Natural killer cell treated with Interleukin-12 subunit alpha and Interleukin-12 subunit beta and Interleukin-15 and Interleukin-18, amount 100 ng/mL, for 72 hours (primary cell): ENCODE measurements at regions not wholly inside any gene's neighbourhood (a gene's known extent, or its start where the extent isn't known, plus 50 kb on each side); places are given as distances from the start of the nearest gene placed in this dataset.
A peak's percentile ranks its signal among the peaks of the same experiment; 100 is the strongest.
"Not testable (repeated sequence)": the region's sequence is repeated elsewhere in the genome, so short reads cannot be mapped to it uniquely, and the experiment has no call there.

ENCODE experiments used
- ATAC-seq, 2 donors: fragments of 150-1000 bp; cut with Tn5 transposase in 1 of 2; sonication (Bioruptor Pico), chemical (Tn5 transposase) in 1 of 2; 2 replicates each; pipeline ENCODE4 v1.10.0; 2021
- DNase-seq: peaks from one replicate; pipeline ENCODE4 v3.0.0; 2022; ENCODE audit warnings: low spot score
- H3K27ac Mint-ChIP-seq, 2 donors: 1 replicate in 1 of 2; 2 replicates in 1 of 2; pipeline ENCODE4 v1.8.0; 2022; ENCODE audit warnings: mixed read lengths in 2 of 2, mild to moderate bottlenecking in 1 of 2, moderate library complexity in 1 of 2
- H3K27me3 Mint-ChIP-seq, 2 donors: 1 replicate in 1 of 2; 2 replicates in 1 of 2; pipeline ENCODE4 v1.8.0; 2022; ENCODE audit warnings: mixed read lengths in 2 of 2
- H3K36me3 Mint-ChIP-seq: one replicate; pipeline ENCODE4 v1.8.0; 2022; ENCODE audit warnings: mixed read lengths
- H3K4me1 Mint-ChIP-seq, 2 donors: 1 replicate in 1 of 2; 2 replicates in 1 of 2; pipeline ENCODE4 v1.8.0; 2022; ENCODE audit warnings: low read depth in 2 of 2, mixed read lengths in 2 of 2, mild to moderate bottlenecking in 1 of 2
- H3K4me3 Mint-ChIP-seq: one replicate; pipeline ENCODE4 v1.8.0; 2022; ENCODE audit warnings: mixed read lengths
- H3K9me3 Mint-ChIP-seq: 2 replicates; pipeline ENCODE4 v1.8.0; 2022; ENCODE audit warnings: mixed read lengths

DNA sequence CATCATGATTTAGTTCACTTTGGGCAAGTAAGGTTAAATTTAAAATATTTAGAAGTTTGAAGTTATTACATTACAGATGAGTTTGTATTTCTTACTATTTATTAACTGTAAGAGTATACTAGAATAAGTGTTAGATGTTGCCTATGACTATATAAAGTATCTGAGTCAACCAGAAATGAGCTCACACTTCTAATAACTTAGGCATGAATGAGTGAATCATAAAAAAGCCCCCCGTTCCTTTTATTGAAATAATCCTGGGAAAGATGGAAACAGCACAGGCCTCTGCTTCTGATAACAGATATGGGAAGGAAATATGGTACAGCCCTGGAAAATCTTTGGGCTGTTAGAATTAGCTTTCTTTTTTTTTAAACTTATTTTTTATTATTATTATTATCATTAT, 66.6 kb upstream of the TGFBR2 start:
- no peak overlapping the region for H3K27ac Mint-ChIP-seq
- DNase-seq (no peak), ATAC-seq (no peak)
- no peaks in the 10 kb centered on the region for H3K36me3 Mint-ChIP-seq
- no peak overlapping the region for H3K4me3 Mint-ChIP-seq
- no peaks in the 10 kb centered on the region for H3K4me1 Mint-ChIP-seq
- no peaks in the 10 kb centered on the region for H3K9me3 Mint-ChIP-seq
- no peaks in the 10 kb centered on the region for H3K27me3 Mint-ChIP-seq

DNA sequence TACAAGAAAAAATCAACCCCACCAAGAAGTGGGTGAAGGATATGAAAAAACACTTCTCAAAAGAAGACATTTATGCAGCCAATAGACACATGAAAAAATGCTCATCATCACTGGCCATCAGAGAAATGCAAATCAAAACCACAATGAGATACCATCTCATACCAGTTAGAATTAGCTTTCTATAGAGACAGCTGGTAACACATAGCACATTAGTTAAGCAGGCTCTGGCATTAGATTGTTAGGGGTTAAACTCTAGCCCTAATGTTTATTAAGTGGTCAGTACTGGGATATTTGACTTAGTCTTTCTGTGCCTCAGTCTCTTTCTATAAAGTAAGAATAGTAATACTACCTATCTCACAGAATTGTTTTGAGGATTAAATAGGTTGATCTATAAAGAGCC, 65.2 kb upstream of the TGFBR2 start:
- not testable (repeated sequence) for H3K9me3 Mint-ChIP-seq, H3K4me3 Mint-ChIP-seq, H3K27ac Mint-ChIP-seq, H3K36me3 Mint-ChIP-seq, H3K4me1 Mint-ChIP-seq, H3K27me3 Mint-ChIP-seq, ATAC-seq, DNase-seq

DNA sequence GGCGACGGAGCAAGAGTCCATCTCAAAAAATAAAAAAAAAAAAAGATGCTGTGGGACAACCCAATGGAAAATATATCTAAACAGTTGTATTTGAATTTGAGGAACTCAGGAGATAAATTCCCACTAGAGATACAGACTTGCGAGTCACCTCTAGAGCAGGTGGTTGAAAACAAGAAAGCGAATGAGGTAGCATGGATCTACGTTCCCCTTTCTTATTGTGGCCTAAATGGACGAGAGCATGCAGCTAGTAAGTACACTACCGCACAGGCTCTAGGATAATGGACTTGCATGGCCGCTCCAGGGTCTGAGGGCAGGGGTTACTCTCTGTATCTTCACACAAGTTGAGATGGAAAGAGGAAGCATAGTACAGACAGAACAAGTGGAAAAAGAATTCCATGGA, 63.5 kb upstream of the TGFBR2 start:
- Mint-ChIP-seq H3K27ac (no peak overlapping the region), H3K36me3 (no peaks in the 10 kb centered on the region), H3K4me1 (peaks cover 0 to 2% of the 10 kb centered on the region in 2 donors), H3K4me3 (no peak overlapping the region), H3K9me3 (no peaks in the 10 kb centered on the region), H3K27me3 (no peaks in the 10 kb centered on the region)
- ATAC-seq: no peak
- no peak for DNase-seq

GRCh38 chr3:30544812-30545211, 61.6 kb upstream of the TGFBR2 start:
- H3K36me3 Mint-ChIP-seq: no peaks in the 10 kb centered on the region
- H3K27me3 Mint-ChIP-seq: no peaks in the 10 kb centered on the region
- no peak overlapping the region for H3K27ac Mint-ChIP-seq
- DNase-seq (no peak), ATAC-seq (no peak)
- H3K4me1 Mint-ChIP-seq: peaks cover 0 to 2% of the 10 kb centered on the region in 2 donors
- H3K9me3 Mint-ChIP-seq: no peaks in the 10 kb centered on the region
- H3K4me3 Mint-ChIP-seq: no peak overlapping the region

DNA sequence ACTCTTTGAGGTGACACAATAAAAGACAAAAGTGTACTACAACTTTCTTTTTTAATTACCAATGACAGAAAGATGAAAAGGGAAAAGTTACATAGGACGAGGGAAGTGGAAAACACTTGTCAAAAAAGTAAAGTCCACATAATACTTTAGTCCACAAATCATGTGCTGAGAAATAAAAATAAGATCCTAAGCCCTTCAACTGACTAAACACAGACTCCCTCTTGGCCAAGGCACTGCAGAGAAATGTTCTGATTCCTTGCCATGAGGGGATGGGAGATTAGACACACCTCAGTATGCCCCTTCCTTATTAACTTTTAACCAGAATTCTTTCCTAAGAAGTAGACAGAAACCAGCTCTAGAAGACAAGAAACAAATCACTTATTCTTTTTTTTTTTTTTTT, 59.5 kb upstream of the TGFBR2 start:
- no peak for DNase-seq

GRCh38 chr3:30547716-30548115, 58.7 kb upstream of the TGFBR2 start:
- Mint-ChIP-seq H3K9me3 (no peaks in the 10 kb centered on the region), H3K27me3 (no peaks in the 10 kb centered on the region), H3K27ac (no peak overlapping the region), H3K36me3 (no peaks in the 10 kb centered on the region), H3K4me1 (peaks cover 0 to 2% of the 10 kb centered on the region in 2 donors), H3K4me3 (no peak overlapping the region)
- no peak for DNase-seq
- ATAC-seq: no peak

More for the DNA sequence above, 59.5 kb upstream of the TGFBR2 start:
- Mint-ChIP-seq H3K27ac (no peak overlapping the region), H3K36me3 (no peaks in the 10 kb centered on the region), H3K9me3 (no peaks in the 10 kb centered on the region), H3K27me3 (no peaks in the 10 kb centered on the region), H3K4me1 (peaks cover 0 to 2% of the 10 kb centered on the region in 2 donors), H3K4me3 (no peak overlapping the region)
- ATAC-seq: no peak

- ATAC-seq: peak; percentile 79 to 82
- peaks cover 0 to 2% of the 10 kb centered on the region in 2 donors for H3K4me1 Mint-ChIP-seq
- H3K27me3 Mint-ChIP-seq: no peaks in the 10 kb centered on the region
- no peak overlapping the region for H3K27ac Mint-ChIP-seq
- DNase-seq: no peak
- H3K36me3 Mint-ChIP-seq: no peaks in the 10 kb centered on the region
- no peaks in the 10 kb centered on the region for H3K9me3 Mint-ChIP-seq
- no peak overlapping the region for H3K4me3 Mint-ChIP-seq
Observed at GRCh38 chr3:30548600-30548999, 57.8 kb upstream of the TGFBR2 start.

DNA sequence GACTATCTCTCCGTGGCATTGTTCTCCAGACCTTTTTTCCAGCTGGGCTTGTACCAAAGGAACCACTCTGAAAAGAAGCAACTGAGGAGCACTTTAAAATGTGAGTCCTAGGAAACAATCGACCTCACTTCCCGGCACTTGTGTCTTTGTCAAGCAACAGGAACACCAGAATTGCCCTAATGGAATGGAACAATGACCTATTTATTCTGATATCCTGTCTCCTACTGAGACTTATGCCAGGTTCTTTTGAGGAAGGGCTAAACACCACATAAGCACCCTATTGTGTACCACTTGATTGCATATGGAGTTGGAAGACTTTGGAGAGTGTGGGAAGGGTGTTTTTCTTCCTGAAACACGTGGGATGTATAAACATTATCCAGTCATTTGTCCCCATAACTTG, 56.8 kb upstream of the TGFBR2 start:
- Mint-ChIP-seq H3K9me3 (no peaks in the 10 kb centered on the region), H3K36me3 (no peaks in the 10 kb centered on the region), H3K27ac (no peak overlapping the region), H3K4me1 (peaks cover 0 to 2% of the 10 kb centered on the region in 2 donors), H3K4me3 (no peak overlapping the region), H3K27me3 (no peaks in the 10 kb centered on the region)
- no peak for DNase-seq
- ATAC-seq: no peak

DNA sequence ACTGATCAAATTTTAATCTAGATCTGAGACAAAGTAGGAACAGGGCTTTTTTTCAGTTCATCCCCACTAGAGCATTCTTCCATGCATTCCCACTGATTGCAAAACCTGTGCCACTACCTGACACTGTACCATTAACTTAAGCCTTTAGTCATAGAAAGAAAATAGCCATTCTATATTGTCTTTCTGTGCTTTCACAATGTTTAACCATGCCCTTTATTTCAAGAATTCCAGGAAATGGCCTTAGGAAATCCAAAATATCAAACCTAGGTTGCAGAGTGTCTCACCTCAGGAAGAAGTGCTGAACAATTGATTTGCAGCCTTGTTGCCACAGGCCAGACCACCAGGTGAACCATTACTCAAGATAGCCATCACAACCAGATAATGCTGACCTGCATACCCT, 56.2 kb upstream of the TGFBR2 start:
- DNase-seq: no peak
- Mint-ChIP-seq H3K4me1 (peaks cover 0 to 2% of the 10 kb centered on the region in 2 donors), H3K27me3 (no peaks in the 10 kb centered on the region), H3K36me3 (no peaks in the 10 kb centered on the region), H3K4me3 (no peak overlapping the region), H3K9me3 (no peaks in the 10 kb centered on the region), H3K27ac (peak overlapping the region in 1 of 2 donors; percentile 28)
- no peak for ATAC-seq

- no peak for ATAC-seq
Observed at GRCh38 chr3:30551266-30551665, 55.1 kb upstream of the TGFBR2 start.

GRCh38 chr3:30551927-30552326, 54.5 kb upstream of the TGFBR2 start:
- no peak for ATAC-seq

More at GRCh38 chr3:30551266-30551665, 55.1 kb upstream of the TGFBR2 start:
- H3K36me3 Mint-ChIP-seq: no peaks in the 10 kb centered on the region
- no peaks in the 10 kb centered on the region for H3K27me3 Mint-ChIP-seq
- no peak overlapping the region for H3K4me3 Mint-ChIP-seq
- no peaks in the 10 kb centered on the region for H3K9me3 Mint-ChIP-seq
- DNase-seq: no peak
- no peak overlapping the region for H3K27ac Mint-ChIP-seq
- H3K4me1 Mint-ChIP-seq: no peaks in the 10 kb centered on the region

GRCh38 chr3:30553641-30554316, 52.6 kb upstream of the TGFBR2 start:
- H3K9me3 Mint-ChIP-seq: no peaks in the 10 kb centered on the region
- no peak for ATAC-seq

More at GRCh38 chr3:30551927-30552326, 54.5 kb upstream of the TGFBR2 start:
- Mint-ChIP-seq H3K27ac (no peak overlapping the region), H3K9me3 (no peaks in the 10 kb centered on the region), H3K27me3 (no peaks in the 10 kb centered on the region), H3K4me1 (no peaks in the 10 kb centered on the region), H3K4me3 (no peak overlapping the region), H3K36me3 (no peaks in the 10 kb centered on the region)
- no peak for DNase-seq

GRCh38 chr3:30554317-30554690, 52.1 kb upstream of the TGFBR2 start:
- Mint-ChIP-seq H3K36me3 (no peaks in the 10 kb centered on the region), H3K4me1 (no peaks in the 10 kb centered on the region), H3K4me3 (no peak overlapping the region), H3K27ac (no peak overlapping the region), H3K9me3 (no peaks in the 10 kb centered on the region), H3K27me3 (no peaks in the 10 kb centered on the region)
- no peak for DNase-seq
- no peak for ATAC-seq

More at GRCh38 chr3:30553641-30554316, 52.6 kb upstream of the TGFBR2 start:
- Mint-ChIP-seq H3K4me3 (no peak overlapping the region), H3K27me3 (no peaks in the 10 kb centered on the region), H3K36me3 (no peaks in the 10 kb centered on the region), H3K4me1 (no peaks in the 10 kb centered on the region), H3K27ac (no peak overlapping the region)
- no peak for DNase-seq

DNA sequence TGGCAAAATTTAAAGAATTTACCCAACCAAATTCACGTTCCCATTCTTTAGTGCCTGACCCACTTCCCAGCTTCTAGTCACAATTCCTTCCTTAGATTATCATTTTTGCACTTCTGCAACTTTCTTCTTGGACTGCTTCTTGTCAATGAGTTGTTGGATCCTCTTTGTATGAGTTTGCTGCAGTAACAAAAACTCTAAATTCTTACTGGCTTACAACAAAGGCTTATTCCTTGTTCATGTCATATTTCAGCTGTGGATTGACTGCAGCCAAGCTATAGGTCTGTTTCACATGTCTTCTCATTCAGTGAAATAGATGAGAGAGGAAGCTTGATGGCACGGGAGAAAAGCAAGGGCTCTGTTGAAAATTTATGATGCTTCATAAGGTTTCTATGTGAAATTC, 50.4 kb upstream of the TGFBR2 start:
- H3K4me1 Mint-ChIP-seq: no peaks in the 10 kb centered on the region
- H3K9me3 Mint-ChIP-seq: no peaks in the 10 kb centered on the region
- H3K27me3 Mint-ChIP-seq: no peaks in the 10 kb centered on the region
- no peaks in the 10 kb centered on the region for H3K36me3 Mint-ChIP-seq
- no peak for ATAC-seq
- no peak overlapping the region for H3K4me3 Mint-ChIP-seq
- H3K27ac Mint-ChIP-seq: no peak overlapping the region
- no peak for DNase-seq
